HL-60 (cell line): ENCODE measurements at regions not wholly inside any gene's neighbourhood (a gene's known extent, or its start where the extent isn't known, plus 50 kb on each side); places are given as distances from the start of the nearest gene placed in this dataset.

ENCODE experiments used
- CTCF ChIP-seq: IDR thresholded peaks from one replicate; pipeline ENCODE4 v1.5.1; 2011; ENCODE audit warnings: low read length, control low read depth, inconsistent platforms; ENCODE audit not compliant: insufficient read depth
- GABPA ChIP-seq: IDR thresholded peaks from 2 replicates; pipeline ENCODE4 v1.6.1; 2012; ENCODE audit warnings: low read depth
- POLR2AphosphoS5 ChIP-seq: IDR thresholded peaks from 2 replicates; pipeline ENCODE4 v1.6.1; 2012; ENCODE audit warnings: low read depth
- REST ChIP-seq: IDR thresholded peaks from 2 replicates; pipeline ENCODE4 v1.6.1; 2012; ENCODE audit warnings: low read depth; ENCODE audit not compliant: insufficient replicate concordance

- TF ChIP-seq CTCF (no peak), GABPA (no peak), POLR2AphosphoS5 (no peak), REST (no peak)
Observed at GRCh38 chr2:19552270-19552669, 193.8 kb upstream of the OSR1 start.
